H1 (cell line): ENCODE measurements at regions not wholly inside any gene's neighbourhood (a gene's known extent, or its start where the extent isn't known, plus 50 kb on each side); places are given as distances from the start of the nearest gene placed in this dataset.

Source experiments
- CTCF ChIA-PET: fragments of 300-600 bp; sonication (Branson Sonifier 250); formaldehyde crosslinking; loops from one replicate; lab custom pipeline; 2021; ENCODE audit not compliant: partially characterized antibody; lab: Charles Lee
- POLR2A ChIA-PET: fragments of 300-600 bp; sonication (Branson Sonifier 250); formaldehyde crosslinking; loops from one replicate; lab custom pipeline; 2021; ENCODE audit warnings: inconsistent platforms; ENCODE audit not compliant: partially characterized antibody; lab: Charles Lee
- DNase-seq, 2 experiments: peaks; one replicate each; pipeline versions ENCODE4 v3.0.0 to v3.0.0-alpha.2; 2010 to 2022; ENCODE audit warnings: low spot score in 2 of 2, low read depth in 1 of 2, mixed read lengths in 1 of 2
- FAIRE-seq: peaks from 2 replicates; lab custom pipeline; 2011; peaks lifted over from hg19 to GRCh38; lab: Jason Lieb, UNC
- H2AFZ ChIP-seq: 2 replicates; pipeline ENCODE4 v1.8.1; 2012; ENCODE audit warnings: low read length, inconsistent platforms
- H2AK5ac ChIP-seq: 2 replicates; pipeline ENCODE4 v1.6.1; 2013; ENCODE audit warnings: low read depth, low read length
- H2BK120ac ChIP-seq: replicated peaks from 2 replicates; pipeline ENCODE3; 2013; ENCODE audit warnings: low read depth, low read length, inconsistent platforms
- H2BK12ac ChIP-seq: 2 replicates; pipeline ENCODE4 v1.6.1; 2013; ENCODE audit warnings: low read depth, low read length
- H2BK15ac ChIP-seq: 2 replicates; pipeline ENCODE4 v1.6.1; 2013; ENCODE audit warnings: low read length
- H2BK20ac ChIP-seq: 2 replicates; pipeline ENCODE4 v1.6.1; 2013; ENCODE audit warnings: low read length
- H2BK5ac ChIP-seq: 2 replicates; pipeline ENCODE4 v1.6.1; 2013; ENCODE audit warnings: low read depth, low read length
- H3K14ac ChIP-seq: 2 replicates; pipeline ENCODE4 v1.6.1; 2013; ENCODE audit warnings: inconsistent platforms; ENCODE audit not compliant: insufficient read length
- H3K18ac ChIP-seq: 2 replicates; pipeline ENCODE4 v1.6.1; 2013; ENCODE audit warnings: low read length; ENCODE audit errors: extremely low read depth
- H3K23ac ChIP-seq: 2 replicates; pipeline ENCODE4 v1.6.1; 2013; ENCODE audit warnings: inconsistent platforms; ENCODE audit not compliant: insufficient read length
- H3K23me2 ChIP-seq: 2 replicates; pipeline ENCODE4 v1.6.1; 2013; ENCODE audit warnings: low read depth, low read length
- H3K27ac ChIP-seq: 2 replicates; pipeline ENCODE4 v1.6.1; 2011; ENCODE audit warnings: low read depth, low read length, inconsistent platforms
- H3K27me3 ChIP-seq, 4 experiments: replicated peaks in 1 of 4; 1 replicate in 1 of 4; 2 replicates in 3 of 4; pipeline versions ENCODE4 v1.6.1 to v1.8.1; 2011 to 2013; ENCODE audit warnings: low read length in 3 of 4, mild to moderate bottlenecking in 3 of 4, inconsistent platforms in 2 of 4, mixed read lengths in 2 of 4, moderate library complexity in 1 of 4; ENCODE audit not compliant: control insufficient read depth in 3 of 4, insufficient read depth in 3 of 4; ENCODE audit errors: extremely low read depth in 1 of 4
- H3K36me3 ChIP-seq, 4 experiments: 2 replicates each; pipeline versions ENCODE4 v1.6.1 to v1.8.1; 2011 to 2013; ENCODE audit warnings: mild to moderate bottlenecking in 4 of 4, low read length in 3 of 4, moderate library complexity in 2 of 4, control low read depth in 1 of 4, inconsistent platforms in 1 of 4; ENCODE audit not compliant: insufficient read depth in 4 of 4, control insufficient read depth in 2 of 4
- H3K4ac ChIP-seq: replicated peaks from 2 replicates; pipeline ENCODE3; 2013; ENCODE audit warnings: low read length, low read depth, mixed read lengths, inconsistent platforms; ENCODE audit not compliant: insufficient read length
- H3K4me1 ChIP-seq, 4 experiments: replicated peaks in 1 of 4; 1 replicate in 1 of 4; 2 replicates in 3 of 4; pipeline versions ENCODE4 v1.6.1 to v1.8.1; 2011 to 2013; ENCODE audit warnings: low read length in 3 of 4, inconsistent platforms in 2 of 4, mixed read lengths in 1 of 4; ENCODE audit not compliant: insufficient read depth in 4 of 4, control insufficient read depth in 3 of 4
- H3K4me2 ChIP-seq, 2 experiments: 2 replicates each; pipeline versions ENCODE4 v1.6.1 to v1.8.1; 2011 to 2013; ENCODE audit warnings: low read depth in 2 of 2, low read length in 2 of 2, control low read depth in 1 of 2, inconsistent platforms in 1 of 2, mild to moderate bottlenecking in 1 of 2; ENCODE audit not compliant: insufficient read depth in 1 of 2
- H3K4me3 ChIP-seq, 4 experiments: fragments of 200-600, 300-600 bp in 1 of 4; sonication (generic), shearing (Covaris generic), sonication (Bioruptor Twin) in 1 of 4; 2 replicates each; pipeline versions ENCODE4 v1.5.1 to v1.8.1; 2011 to 2016; ENCODE audit warnings: low read length in 4 of 4, low read depth in 3 of 4, control low read depth in 2 of 4, inconsistent platforms in 2 of 4, mild to moderate bottlenecking in 2 of 4, mixed read lengths in 1 of 4, moderate library complexity in 1 of 4; ENCODE audit not compliant: insufficient read depth in 2 of 4; ENCODE audit errors: extremely low read depth in 1 of 4
- H3K56ac ChIP-seq: replicated peaks from 2 replicates; pipeline ENCODE3; 2013; ENCODE audit warnings: low read depth, mild to moderate bottlenecking, mixed read lengths, low read length, inconsistent platforms; ENCODE audit not compliant: insufficient read length
- H3K79me1 ChIP-seq: 2 replicates; pipeline ENCODE4 v1.6.1; 2013; ENCODE audit warnings: low read depth, low read length, control low read depth
- H3K79me2 ChIP-seq, 2 experiments: 2 replicates each; pipeline versions ENCODE4 v1.6.1 to v1.8.1; 2012 to 2013; ENCODE audit warnings: low read length in 2 of 2, mild to moderate bottlenecking in 2 of 2, inconsistent platforms in 1 of 2; ENCODE audit not compliant: insufficient read depth in 2 of 2, control insufficient read depth in 1 of 2
- H3K9ac ChIP-seq, 4 experiments: replicated peaks in 1 of 4; 1 replicate in 1 of 4; 2 replicates in 3 of 4; pipeline versions ENCODE4 v1.6.1 to v1.8.1; 2011 to 2013; ENCODE audit warnings: low read depth in 3 of 4, low read length in 3 of 4, control low read depth in 2 of 4, mild to moderate bottlenecking in 2 of 4, moderate library complexity in 2 of 4, inconsistent platforms in 1 of 4; ENCODE audit errors: extremely low read depth in 1 of 4
- H3K9me3 ChIP-seq, 2 experiments: 2 replicates each; pipeline versions ENCODE4 v1.6.1 to v1.8.1; 2012 to 2013; ENCODE audit warnings: mild to moderate bottlenecking in 2 of 2, moderate library complexity in 2 of 2, control low read depth in 1 of 2, inconsistent platforms in 1 of 2, low read depth in 1 of 2, low read length in 1 of 2, mixed read lengths in 1 of 2; ENCODE audit not compliant: insufficient read depth in 2 of 2
- H4K20me1 ChIP-seq, 2 experiments: replicated peaks in 1 of 2; 2 replicates each; pipeline versions ENCODE3 to v1.8.1; 2011 to 2013; ENCODE audit warnings: inconsistent platforms in 2 of 2, low read length in 2 of 2, mild to moderate bottlenecking in 1 of 2; ENCODE audit not compliant: insufficient read depth in 2 of 2, control insufficient read depth in 1 of 2
- H4K5ac ChIP-seq: 2 replicates; pipeline ENCODE4 v1.6.1; 2013; ENCODE audit warnings: low read length, low read depth, mixed read lengths, inconsistent platforms; ENCODE audit not compliant: insufficient read length
- H4K8ac ChIP-seq: 2 replicates; pipeline ENCODE4 v1.8.0; 2013; ENCODE audit warnings: mild to moderate bottlenecking, moderate library complexity, low read length, inconsistent platforms; ENCODE audit not compliant: insufficient read depth; ENCODE audit errors: extremely low read depth
- H4K91ac ChIP-seq: replicated peaks from 2 replicates; pipeline ENCODE3; 2013; ENCODE audit warnings: low read length, mixed read lengths, inconsistent platforms; ENCODE audit not compliant: insufficient read length
- ATF3 ChIP-seq: IDR thresholded peaks from 2 replicates; pipeline ENCODE4 v1.6.1; 2011; ENCODE audit warnings: low read depth, mild to moderate bottlenecking, low read length; ENCODE audit not compliant: insufficient read depth
- BCL11A ChIP-seq, 2 experiments: IDR thresholded peaks; one replicate each; pipeline ENCODE4 v1.6.1; 2011; ENCODE audit warnings: low read depth in 2 of 2, low read length in 2 of 2, mild to moderate bottlenecking in 2 of 2
- CTBP2 ChIP-seq: IDR thresholded peaks from 2 replicates; pipeline ENCODE4 v1.7.0; 2011; ENCODE audit warnings: borderline replicate concordance, mild to moderate bottlenecking, moderate library complexity, mixed read lengths, low read length; ENCODE audit not compliant: insufficient read depth, insufficient read length
- FOSL1 ChIP-seq: IDR thresholded peaks from 2 replicates; pipeline ENCODE4 v1.6.1; 2011; ENCODE audit warnings: mild to moderate bottlenecking, low read depth, low read length, moderate library complexity; ENCODE audit not compliant: insufficient read depth
- HDAC2 ChIP-seq, 2 experiments: fragments of 300-600 bp in 1 of 2; sonication (generic) in 1 of 2; IDR thresholded peaks; 2 replicates each; pipeline ENCODE4 v1.6.1; 2011 to 2012; ENCODE audit warnings: low read depth in 2 of 2, low read length in 2 of 2, mild to moderate bottlenecking in 2 of 2, moderate library complexity in 2 of 2, borderline replicate concordance in 1 of 2, inconsistent platforms in 1 of 2
- JUN ChIP-seq: IDR thresholded peaks from 2 replicates; pipeline ENCODE4 v1.6.1; 2011; ENCODE audit warnings: low read depth, mild to moderate bottlenecking, improper control_type of control experiment, low read length
- NRF1 ChIP-seq: IDR thresholded peaks from 2 replicates; pipeline ENCODE4 v1.6.1; 2011; ENCODE audit warnings: mild to moderate bottlenecking, low read depth, low read length, improper control_type of control experiment
- PHF8 ChIP-seq: fragments of 200-600 bp; sonication (generic); conservative IDR thresholded peaks from 2 replicates; pipeline ENCODE4 v1.7.1; 2012; ENCODE audit warnings: low read depth, mild to moderate bottlenecking, inconsistent platforms, low read length, moderate library complexity
- POLR2A ChIP-seq, 2 experiments: IDR thresholded peaks; 1 replicate in 1 of 2; 2 replicates in 1 of 2; pipeline ENCODE4 v1.6.1; 2011; ENCODE audit warnings: low read depth in 2 of 2, low read length in 2 of 2, mild to moderate bottlenecking in 2 of 2; ENCODE audit errors: control extremely low read depth in 1 of 2
- POU5F1 ChIP-seq: IDR thresholded peaks from 2 replicates; pipeline ENCODE4 v1.6.1; 2011; ENCODE audit warnings: low read depth, mild to moderate bottlenecking, low read length, moderate library complexity
- RBBP5 ChIP-seq: IDR thresholded peaks from 2 replicates; pipeline ENCODE4 v1.7.1; 2012; ENCODE audit warnings: low read depth, mild to moderate bottlenecking, inconsistent platforms, low read length, moderate library complexity, borderline replicate concordance
- SIRT6 ChIP-seq: IDR thresholded peaks from one replicate; pipeline ENCODE4 v1.7.1; 2012; ENCODE audit warnings: low read length, inconsistent platforms
- YY1 ChIP-seq: IDR thresholded peaks from 2 replicates; pipeline ENCODE4 v1.6.1; 2011; ENCODE audit warnings: low read depth, mild to moderate bottlenecking, low read length
- WGBS, 2 experiments: shearing (Covaris generic) in 1 of 2; methylation state at CpG; one replicate each; pipeline versions ENCODE4 v1.1.6 to v1.1.7; 2013 to 2015; ENCODE audit warnings: low lambda C conversion rate in 2 of 2, mixed read lengths in 2 of 2, inconsistent platforms in 1 of 2, low coverage in 1 of 2, missing lambda C conversion rate in 1 of 2; ENCODE audit not compliant: insufficient replicate concordance in 2 of 2, insufficient coverage in 1 of 2, insufficient read length in 1 of 2; ENCODE audit errors: extremely low coverage in 1 of 2, missing lambda C conversion rate in 1 of 2; 5-methylcytosine and 5-hydroxymethylcytosine counted together

GRCh38 chr17:52213451-52213850 lies 54.9 kb upstream of the CA10 start:
- Histone ChIP-seq H3K23me2 (no peaks in the 10 kb centered on the region), H3K4me3 (no peak overlapping the region), H2AK5ac (no peak overlapping the region), H3K4ac (no peak overlapping the region), H3K14ac (no peak overlapping the region), H2BK12ac (no peak overlapping the region), H3K4me1 (no peaks in the 10 kb centered on the region), H4K20me1 (no peaks in the 10 kb centered on the region), H3K23ac (no peak overlapping the region), H3K4me2 (no peak overlapping the region), H3K79me1 (no peaks in the 10 kb centered on the region), H2AFZ (no peak overlapping the region), H3K27ac (no peak overlapping the region), H2BK15ac (no peak overlapping the region), H3K18ac (no peak overlapping the region), H4K91ac (no peak overlapping the region), H3K79me2 (no peaks in the 10 kb centered on the region), H2BK120ac (no peak overlapping the region), H4K8ac (no peak overlapping the region), H3K9ac (no peak overlapping the region), H3K56ac (no peak overlapping the region), H2BK5ac (no peak overlapping the region), H4K5ac (no peak overlapping the region), H2BK20ac (no peak overlapping the region), H3K27me3 (no peaks in the 10 kb centered on the region), H3K9me3 (no peaks in the 10 kb centered on the region), H3K36me3 (no peaks in the 10 kb centered on the region)
- POLR2A ChIA-PET, result no interaction called here
- WGBS, 2 experiments, result 94% methylated on average over 3 of the region's 3 CpGs; no CpG with 5 or more reads in 1 of the 2 experiments
- FAIRE-seq (no peak), DNase-seq (no peak)
- CTCF ChIA-PET, result no interaction called here
- TF ChIP-seq POLR2A (IDR thresholded peaks at IDR 0.05; ENCODE audit: control extremely low read depth in 1 of 2, low read depth in 2 of 2, low read length in 2 of 2), result no peak
- TF ChIP-seq POU5F1, result no peak
- no peak for TF ChIP-seq FOSL1
- no peak for TF ChIP-seq BCL11A (IDR thresholded peaks at IDR 0.05; ENCODE audit: low read depth in 2 of 2, low read length in 2 of 2)
- no peak for TF ChIP-seq CTBP2
- TF ChIP-seq RBBP5, result no peak
- no peak for TF ChIP-seq YY1
- TF ChIP-seq ATF3, result no peak
- TF ChIP-seq NRF1, result no peak
- TF ChIP-seq HDAC2 (IDR thresholded peaks at IDR 0.05; ENCODE audit: borderline replicate concordance in 1 of 2, low read depth in 2 of 2, low read length in 2 of 2), result no peak
- no peak for TF ChIP-seq PHF8
- TF ChIP-seq JUN, result no peak
- no peak for TF ChIP-seq SIRT6
